HG03108 (cell line): ENCODE measurements at regions not wholly inside any gene's neighbourhood (a gene's known extent, or its start where the extent isn't known, plus 50 kb on each side); places are given as distances from the start of the nearest gene placed in this dataset.

ENCODE experiments used
- ATAC-seq: cut with Tn5 transposase; IDR thresholded peaks from one replicate; pipeline ENCODE4 v1.9.1; 2021; ENCODE audit warnings: moderate library complexity; ENCODE audit not compliant: unreplicated experiment

DNA sequence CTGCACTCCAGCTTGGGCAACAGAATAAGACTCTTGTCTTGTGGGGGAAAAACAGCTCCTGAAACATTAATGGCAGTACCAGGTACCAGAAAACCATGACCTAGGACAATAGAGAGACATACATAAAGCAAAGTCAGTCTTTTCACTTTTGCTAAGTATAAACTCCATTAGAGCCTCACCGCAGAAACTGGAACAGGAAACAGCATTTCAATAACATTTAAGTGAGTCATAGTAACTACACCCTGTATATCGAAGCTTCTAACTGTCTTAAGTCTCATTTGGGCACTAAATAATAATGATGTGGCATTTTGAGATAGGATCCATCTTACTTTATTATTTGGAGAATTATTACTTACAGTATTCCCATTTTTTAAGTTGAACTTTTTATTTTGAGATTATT is 517.8 kb upstream of the CELF2 start:
- ATAC-seq = no peak

DNA sequence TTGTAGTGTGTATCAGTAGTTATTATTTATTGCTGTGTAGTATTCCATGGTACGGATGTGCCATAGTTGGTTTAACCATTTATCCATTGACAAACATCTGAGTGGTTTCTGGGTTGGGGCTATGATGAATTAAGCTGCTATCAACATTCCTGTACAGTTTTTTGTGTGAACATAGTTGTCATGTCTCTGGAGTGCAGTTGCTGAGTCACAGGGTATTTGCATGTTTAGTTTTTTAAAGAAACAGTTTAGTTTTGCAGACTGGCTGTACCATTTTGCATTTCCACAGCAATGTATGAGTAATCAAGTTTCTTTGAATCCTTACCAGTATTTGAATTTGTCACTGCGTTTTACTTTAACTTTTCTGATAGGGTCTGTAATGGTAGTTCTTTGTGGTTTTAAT is 516.7 kb upstream of the CELF2 start:
- no peak for ATAC-seq

GRCh38 chr10:10503772-10504171 is 513.9 kb upstream of the CELF2 start:
- ATAC-seq = no peak

GRCh38 chr10:10508211-10508610 is 509.5 kb upstream of the CELF2 start:
- ATAC-seq = no peak

GRCh38 chr10:10510179-10510578 is 507.5 kb upstream of the CELF2 start:
- ATAC-seq = no peak

DNA sequence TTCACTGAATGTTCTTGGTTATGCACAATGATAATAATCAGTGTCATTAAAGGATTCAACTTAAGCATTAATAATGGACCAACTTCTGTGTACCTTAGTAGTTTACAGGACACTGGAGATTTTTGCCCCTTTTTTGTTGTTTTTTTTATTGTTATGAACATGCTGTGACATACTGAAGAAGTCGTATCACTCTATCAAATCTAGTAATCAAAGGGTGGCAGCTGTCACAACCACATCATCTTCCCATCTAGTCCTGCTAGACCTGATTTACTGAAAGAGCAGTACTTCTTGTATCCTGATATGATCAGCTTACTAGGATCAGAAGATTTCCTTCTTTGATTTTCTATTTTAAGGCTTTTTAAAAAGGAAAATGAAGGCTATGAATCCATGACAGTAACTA is 504.6 kb upstream of the CELF2 start:
- ATAC-seq = no peak

DNA sequence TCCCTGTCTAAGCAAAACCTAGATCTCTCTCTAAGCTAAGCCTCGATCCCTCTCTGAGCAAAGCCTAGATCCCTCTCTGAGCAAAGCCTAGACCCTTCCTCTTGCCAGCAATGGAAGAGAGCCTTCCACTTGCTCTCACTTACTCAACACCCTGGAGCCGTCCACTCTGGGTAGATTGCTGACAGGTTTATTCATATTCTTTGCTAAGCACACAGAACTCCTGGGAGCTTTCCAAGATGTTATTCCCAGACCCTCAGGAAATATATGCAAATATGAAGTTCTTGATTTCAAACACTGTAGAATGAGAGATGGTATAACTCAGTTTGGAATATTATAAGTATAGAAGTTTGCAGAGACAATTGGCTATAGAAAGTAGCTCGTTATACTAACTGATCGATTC is 503.8 kb upstream of the CELF2 start:
- no peak for ATAC-seq

DNA sequence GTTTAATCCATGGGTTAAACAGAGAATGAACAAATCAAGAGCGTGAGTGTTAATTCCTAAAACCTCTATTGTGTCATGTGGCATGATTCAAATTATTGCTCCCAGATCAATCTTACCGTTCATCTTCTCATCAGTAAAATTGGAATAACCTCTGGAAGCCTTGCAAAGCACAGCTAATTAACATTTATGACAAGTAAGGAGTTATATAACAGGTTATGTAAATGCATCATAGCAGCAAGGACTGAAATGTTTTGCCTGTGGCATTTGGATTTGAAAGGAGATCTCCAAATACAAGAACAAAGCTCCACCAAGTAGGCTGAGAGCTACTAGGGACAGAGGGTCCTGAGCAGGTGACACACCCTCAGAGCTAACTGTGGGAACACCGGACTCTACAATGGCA is 502.9 kb upstream of the CELF2 start:
- no peak for ATAC-seq

DNA sequence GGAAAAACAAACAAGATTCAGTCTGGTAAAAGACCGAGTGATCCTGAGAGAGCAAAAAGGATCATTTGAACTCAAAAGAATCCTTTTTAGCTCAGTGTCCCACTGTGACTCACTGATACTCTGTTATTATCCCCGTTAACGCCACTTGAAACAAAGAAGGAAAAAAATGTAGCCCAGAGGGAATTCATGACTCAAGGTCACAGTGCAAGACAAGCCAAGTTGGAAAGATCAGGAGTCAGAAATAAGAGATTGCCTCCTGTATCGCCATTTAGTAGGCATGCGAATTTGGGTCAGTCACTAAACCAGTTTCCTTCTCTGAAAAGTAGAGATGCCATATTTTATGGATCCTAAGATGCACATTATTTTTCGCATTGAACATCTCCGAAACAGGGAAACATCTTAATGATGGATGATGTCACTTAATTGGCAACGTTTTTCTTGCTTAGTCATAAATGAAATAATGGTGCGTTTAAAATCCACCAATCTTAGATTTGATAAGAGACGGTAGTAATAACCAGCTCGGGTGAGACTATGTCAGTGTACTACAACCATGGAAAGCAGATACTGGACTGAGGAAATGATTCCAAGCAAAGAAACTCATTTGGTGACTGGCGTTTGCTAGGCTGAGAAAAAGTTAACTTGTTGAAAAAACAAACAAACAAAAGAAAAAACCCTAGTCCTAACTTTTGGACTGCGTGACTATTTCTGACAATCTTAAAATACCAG is 502.0 kb upstream of the CELF2 start:
- ATAC-seq = no peak

GRCh38 chr10:10516346-10517130 is 501.1 kb upstream of the CELF2 start:
- ATAC-seq = no peak

- ATAC-seq = no peak
Measured at GRCh38 chr10:10517866-10518265, 499.8 kb upstream of the CELF2 start.

- ATAC-seq = no peak
Measured at GRCh38 chr10:10519674-10520073, 498.0 kb upstream of the CELF2 start.

DNA sequence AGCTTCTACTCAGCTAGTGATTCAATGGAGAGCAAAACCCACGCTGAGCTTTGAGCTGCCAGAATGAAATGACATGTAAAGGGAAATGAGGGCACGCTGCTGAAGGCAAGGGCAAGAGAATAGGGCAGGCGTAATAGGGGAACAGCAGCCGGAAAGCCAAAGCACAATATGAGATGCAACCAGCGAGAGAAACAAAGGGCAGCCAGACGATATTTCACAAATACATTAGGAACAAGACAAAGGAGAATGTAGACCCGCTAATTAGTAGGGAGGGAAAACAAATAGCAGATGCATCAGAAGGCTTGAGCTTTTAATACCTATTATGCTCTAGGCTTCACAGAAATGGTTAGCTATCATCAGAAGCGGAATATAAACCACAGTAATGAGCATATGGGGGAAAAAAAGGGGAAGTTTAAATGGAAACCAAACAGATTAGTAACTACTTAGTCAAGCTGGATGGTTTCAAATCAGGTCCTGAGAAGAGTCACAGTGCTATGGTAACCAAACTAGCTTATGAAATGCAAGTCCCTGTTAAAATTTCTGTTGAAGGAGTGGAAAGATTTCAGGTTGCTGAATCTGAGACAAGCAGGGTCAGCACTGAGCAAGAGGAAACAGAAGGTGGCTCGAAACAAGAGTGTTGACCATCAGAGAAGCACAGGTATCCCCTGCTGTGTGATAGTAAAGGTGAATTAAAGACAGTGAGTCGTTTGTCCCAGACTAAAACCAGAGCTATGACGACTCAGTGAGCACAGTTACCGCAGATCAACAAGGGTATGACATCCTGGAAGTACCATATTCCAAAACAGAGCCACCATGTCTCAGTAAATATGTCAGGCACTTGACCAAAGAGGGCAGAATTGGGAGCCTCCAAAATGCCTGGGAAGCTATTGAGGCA is 496.9 kb upstream of the CELF2 start:
- ATAC-seq = peak; percentile 93

- no peak for ATAC-seq
Measured at GRCh38 chr10:10526846-10527245, 490.8 kb upstream of the CELF2 start.

DNA sequence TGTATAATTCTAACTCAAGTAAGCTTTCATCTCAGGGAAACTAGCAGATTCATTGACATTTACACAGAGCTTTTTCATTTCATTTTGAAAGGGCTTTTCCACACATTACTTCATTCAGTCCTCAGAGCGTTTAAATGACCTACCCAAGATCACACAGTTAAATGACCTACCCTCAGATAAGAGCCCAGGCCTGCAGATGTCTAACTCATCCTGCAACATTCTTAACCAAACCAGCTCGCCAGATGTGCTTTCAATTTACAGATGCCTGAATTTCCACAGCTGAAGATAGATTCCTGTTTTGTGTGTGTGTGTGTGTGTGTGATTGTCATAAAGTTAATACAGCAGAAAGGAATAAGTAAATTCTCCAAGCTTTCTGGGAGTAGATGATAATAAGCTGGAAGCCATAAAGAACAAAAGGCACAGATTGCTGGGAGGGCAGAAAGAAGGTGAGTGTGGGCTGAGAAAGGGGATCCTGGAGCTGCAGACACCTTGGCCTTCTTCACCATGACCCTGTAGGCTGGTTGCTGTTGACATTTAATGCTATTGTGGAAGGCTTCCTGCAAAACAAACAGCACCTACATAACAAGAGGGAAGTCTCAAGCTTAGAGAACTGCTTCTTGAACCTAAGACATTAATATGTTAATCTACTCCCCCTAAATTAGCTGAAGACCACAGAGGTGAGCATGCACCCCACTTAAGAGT is 489.7 kb upstream of the CELF2 start:
- ATAC-seq = no peak

- ATAC-seq = no peak
Measured at GRCh38 chr10:10528563-10528910, 489.1 kb upstream of the CELF2 start.

- ATAC-seq = no peak
Measured at GRCh38 chr10:10530313-10530712, 487.4 kb upstream of the CELF2 start.

DNA sequence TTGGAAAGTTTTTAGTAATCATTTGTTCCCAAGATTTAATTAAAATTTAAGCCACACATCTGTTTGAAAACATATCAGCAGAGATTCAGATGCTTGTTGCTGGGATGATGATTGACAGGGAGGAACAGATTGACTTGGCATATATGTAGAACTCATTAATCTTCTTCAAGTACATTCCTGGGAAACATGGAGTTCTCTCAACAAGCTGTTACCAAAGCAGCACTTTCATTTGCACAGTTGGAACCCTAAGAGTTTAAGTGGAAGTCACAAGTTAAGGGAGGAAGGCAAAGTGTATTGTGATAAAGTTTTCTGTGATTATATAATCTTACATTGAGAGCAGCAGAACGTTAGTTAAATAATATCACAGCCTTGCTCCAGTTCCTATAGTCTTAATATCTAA is 485.4 kb upstream of the CELF2 start:
- no peak for ATAC-seq

DNA sequence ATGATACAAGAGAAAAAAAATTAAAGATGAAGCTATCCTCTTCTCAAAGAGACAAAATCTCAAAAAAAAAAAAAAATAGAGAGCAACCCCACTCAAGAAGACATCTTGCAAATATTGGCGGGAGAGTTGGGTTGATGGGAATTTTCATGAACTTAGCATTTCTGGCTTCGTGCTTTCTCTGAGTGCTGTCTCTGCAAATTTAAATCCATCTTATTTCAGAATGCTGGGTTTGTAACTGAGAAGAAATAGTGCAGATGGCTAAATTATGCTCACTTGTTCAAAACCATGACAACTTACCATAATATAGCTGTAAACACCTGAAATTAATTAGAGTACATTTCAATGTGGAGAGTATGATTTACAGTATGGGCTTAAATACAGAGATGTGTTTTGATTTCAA is 484.8 kb upstream of the CELF2 start:
- no peak for ATAC-seq

GRCh38 chr10:10533437-10533836 is 484.2 kb upstream of the CELF2 start:
- no peak for ATAC-seq

- ATAC-seq = no peak
Measured at GRCh38 chr10:10538326-10538725, 479.3 kb upstream of the CELF2 start.
